ENCODE measurements at regions not wholly inside any gene's neighbourhood (a gene's known extent, or its start where the extent isn't known, plus 50 kb on each side); places are given as distances from the start of the nearest gene placed in this dataset.
"Not testable (repeated sequence)": the region's sequence is repeated elsewhere in the genome, so short reads cannot be mapped to it uniquely, and the experiment has no call there.

GRCh38 chr2:201946746-201947145 is 86.9 kb upstream of the FZD7 start:
- H3K4me1 Mint-ChIP-seq, H3K9me3 Mint-ChIP-seq, H3K4me3 Mint-ChIP-seq, H3K27me3 Mint-ChIP-seq, H3K27ac Mint-ChIP-seq, H3K36me3 Mint-ChIP-seq: not testable (repeated sequence)

DNA sequence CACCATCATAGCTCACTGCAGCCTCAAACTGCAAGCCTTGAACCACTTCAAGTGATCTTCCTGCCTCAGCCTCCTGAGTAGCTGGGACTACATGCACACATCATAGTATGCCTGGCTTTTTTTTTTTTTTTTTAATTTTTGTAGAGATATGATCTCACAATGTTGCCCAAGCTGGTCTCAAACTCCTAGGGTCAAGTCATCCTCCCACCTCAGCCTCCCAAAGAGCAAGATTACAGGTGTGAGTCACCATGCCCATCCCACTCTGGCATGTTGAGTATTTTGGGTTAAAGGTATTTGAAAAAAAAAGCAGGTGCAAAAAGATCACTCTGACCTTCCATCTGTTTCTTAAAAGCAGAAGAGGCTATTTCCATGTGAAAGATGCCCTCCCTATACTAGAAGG is 86.4 kb upstream of the FZD7 start:
- no peaks in the 10 kb centered on the region for H3K36me3 Mint-ChIP-seq
- H3K27ac Mint-ChIP-seq = no peak overlapping the region
- no peaks in the 10 kb centered on the region for H3K4me1 Mint-ChIP-seq
- peaks cover 5% of the 10 kb centered on the region for H3K27me3 Mint-ChIP-seq
- no peaks in the 10 kb centered on the region for H3K9me3 Mint-ChIP-seq
- H3K4me3 Mint-ChIP-seq = no peak overlapping the region

DNA sequence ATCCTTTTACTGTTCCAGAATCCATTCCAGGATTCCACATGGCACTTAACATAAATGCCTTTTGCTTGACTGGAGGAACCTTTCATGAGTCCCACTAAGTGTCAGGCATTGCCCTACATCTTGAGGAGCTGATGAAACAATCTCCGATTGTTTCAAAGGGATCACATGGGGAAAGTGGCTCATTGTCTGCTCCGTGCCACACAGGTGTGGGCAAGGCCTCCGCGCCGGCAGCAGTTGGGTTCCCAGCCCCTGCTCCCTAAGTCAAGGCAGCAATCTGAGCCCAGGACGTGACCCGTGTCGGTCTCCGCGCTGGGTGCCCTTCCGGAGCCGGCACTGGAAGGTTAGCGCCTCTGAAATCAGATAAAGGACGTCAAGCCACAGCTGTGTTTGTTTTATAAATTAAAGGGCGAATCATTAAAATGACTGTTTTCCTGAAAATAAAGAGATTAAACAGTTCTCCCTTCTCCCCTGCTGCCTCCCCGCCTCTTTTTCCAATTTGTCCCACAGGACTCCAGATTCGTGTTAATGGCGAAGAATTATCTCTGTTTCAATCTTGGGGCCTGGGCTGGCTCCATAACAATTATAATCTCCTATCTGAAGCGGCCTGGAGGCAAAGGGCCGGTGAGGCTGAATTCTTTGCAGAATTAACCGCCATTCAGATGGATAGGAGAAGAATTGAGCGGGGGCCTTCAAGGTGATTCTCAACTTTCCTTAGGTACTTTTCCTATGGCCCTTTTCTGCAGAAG is 84.3 kb upstream of the FZD7 start:
- H3K36me3 Mint-ChIP-seq = no peaks in the 10 kb centered on the region
- no peak overlapping the region for H3K4me3 Mint-ChIP-seq
- no peaks in the 10 kb centered on the region for H3K9me3 Mint-ChIP-seq
- no peaks in the 10 kb centered on the region for H3K4me1 Mint-ChIP-seq
- peaks cover 5% of the 10 kb centered on the region for H3K27me3 Mint-ChIP-seq
- no peak overlapping the region for H3K27ac Mint-ChIP-seq

- H3K4me3 Mint-ChIP-seq = no peak overlapping the region
- no peak overlapping the region for H3K27ac Mint-ChIP-seq
- H3K9me3 Mint-ChIP-seq = no peaks in the 10 kb centered on the region
- peaks cover 5% of the 10 kb centered on the region for H3K27me3 Mint-ChIP-seq
- H3K4me1 Mint-ChIP-seq = no peaks in the 10 kb centered on the region
- H3K36me3 Mint-ChIP-seq = no peaks in the 10 kb centered on the region
Measured at GRCh38 chr2:201949927-201950246, 83.8 kb upstream of the FZD7 start.

DNA sequence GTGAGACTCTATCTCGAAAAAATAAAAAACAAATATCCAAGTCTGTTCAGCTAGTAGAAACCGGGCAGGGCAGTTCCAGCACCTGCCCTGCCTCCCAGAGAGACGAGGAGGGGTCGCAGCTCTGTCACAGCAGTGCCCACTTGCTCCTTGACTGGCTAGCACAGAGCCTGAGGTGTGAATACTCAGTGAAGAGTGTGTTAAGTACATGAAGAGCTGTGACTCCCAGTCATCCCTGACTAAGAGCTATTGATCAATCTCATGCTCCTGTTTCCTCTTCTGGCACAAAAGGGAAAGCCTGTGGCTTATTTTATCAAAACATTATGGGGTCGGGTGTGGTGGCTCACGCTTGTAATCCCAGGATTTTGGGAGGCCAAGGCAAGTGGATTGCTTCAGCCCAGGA is 83.0 kb upstream of the FZD7 start:
- Mint-ChIP-seq H3K36me3 (no peaks in the 10 kb centered on the region), H3K27me3 (peaks cover 5% of the 10 kb centered on the region), H3K27ac (no peak overlapping the region), H3K4me3 (no peak overlapping the region), H3K4me1 (no peaks in the 10 kb centered on the region), H3K9me3 (no peaks in the 10 kb centered on the region)

GRCh38 chr2:201952187-201952586 is 81.5 kb upstream of the FZD7 start:
- no peaks in the 10 kb centered on the region for H3K4me1 Mint-ChIP-seq
- peaks cover 7% of the 10 kb centered on the region for H3K27me3 Mint-ChIP-seq
- no peaks in the 10 kb centered on the region for H3K9me3 Mint-ChIP-seq
- H3K27ac Mint-ChIP-seq = no peak overlapping the region
- H3K36me3 Mint-ChIP-seq = no peaks in the 10 kb centered on the region
- no peak overlapping the region for H3K4me3 Mint-ChIP-seq

DNA sequence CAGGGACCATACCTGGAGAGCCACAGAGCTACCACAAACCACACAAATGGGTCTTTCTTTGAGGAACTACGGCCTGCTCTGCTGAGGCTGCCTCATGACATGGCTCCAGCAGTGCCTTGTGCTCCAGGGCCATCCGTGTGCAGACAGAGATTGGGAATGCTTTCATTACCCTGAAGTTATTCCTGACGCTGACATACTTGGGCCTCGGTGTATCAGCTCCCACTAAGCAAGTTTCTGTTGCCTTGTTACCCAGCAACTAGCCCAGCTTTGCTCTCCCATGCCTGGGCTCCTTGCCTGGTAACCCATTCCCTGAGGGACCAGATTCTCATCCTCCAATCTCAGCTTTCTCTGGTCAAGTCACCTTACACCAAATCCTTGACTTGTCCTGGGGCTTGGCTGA is 80.3 kb upstream of the FZD7 start:
- Mint-ChIP-seq H3K4me1 (no peaks in the 10 kb centered on the region), H3K4me3 (no peak overlapping the region), H3K27me3 (peaks cover 7% of the 10 kb centered on the region), H3K36me3 (no peaks in the 10 kb centered on the region), H3K27ac (no peak overlapping the region), H3K9me3 (no peaks in the 10 kb centered on the region)

- H3K36me3 Mint-ChIP-seq = no peaks in the 10 kb centered on the region
- H3K9me3 Mint-ChIP-seq = no peaks in the 10 kb centered on the region
- no peak overlapping the region for H3K27ac Mint-ChIP-seq
- H3K27me3 Mint-ChIP-seq = peaks cover 6% of the 10 kb centered on the region
- no peak overlapping the region for H3K4me3 Mint-ChIP-seq
- H3K4me1 Mint-ChIP-seq = no peaks in the 10 kb centered on the region
Measured at GRCh38 chr2:201953880-201954279, 79.8 kb upstream of the FZD7 start.

DNA sequence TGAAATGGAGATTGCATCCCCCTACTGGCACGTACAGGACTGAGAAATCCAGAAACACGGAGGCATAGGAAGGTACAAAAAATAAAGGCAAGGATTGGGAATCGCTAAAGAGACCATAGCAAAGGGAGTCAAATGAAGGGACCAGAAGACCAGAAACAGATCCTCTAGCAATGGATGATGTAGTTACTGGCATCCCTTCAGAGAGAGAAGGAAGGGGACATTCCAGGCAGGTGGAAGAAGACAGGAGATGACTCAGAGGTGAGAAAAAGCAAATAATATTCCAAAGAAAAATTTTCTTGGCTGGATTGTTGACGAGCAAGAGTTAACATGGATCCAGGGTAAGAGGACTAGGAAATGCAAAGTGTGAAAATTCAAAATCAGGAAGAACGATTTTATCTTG is 78.4 kb upstream of the FZD7 start:
- Mint-ChIP-seq H3K27me3 (peaks cover 4% of the 10 kb centered on the region), H3K27ac (no peak overlapping the region), H3K4me3 (no peak overlapping the region), H3K9me3 (no peaks in the 10 kb centered on the region), H3K4me1 (no peaks in the 10 kb centered on the region), H3K36me3 (no peaks in the 10 kb centered on the region)

GRCh38 chr2:201955702-201956141 is 77.9 kb upstream of the FZD7 start:
- Mint-ChIP-seq H3K27ac (no peak overlapping the region), H3K36me3 (no peaks in the 10 kb centered on the region), H3K9me3 (no peaks in the 10 kb centered on the region), H3K4me3 (no peak overlapping the region), H3K4me1 (no peaks in the 10 kb centered on the region), H3K27me3 (peaks cover 4% of the 10 kb centered on the region)

DNA sequence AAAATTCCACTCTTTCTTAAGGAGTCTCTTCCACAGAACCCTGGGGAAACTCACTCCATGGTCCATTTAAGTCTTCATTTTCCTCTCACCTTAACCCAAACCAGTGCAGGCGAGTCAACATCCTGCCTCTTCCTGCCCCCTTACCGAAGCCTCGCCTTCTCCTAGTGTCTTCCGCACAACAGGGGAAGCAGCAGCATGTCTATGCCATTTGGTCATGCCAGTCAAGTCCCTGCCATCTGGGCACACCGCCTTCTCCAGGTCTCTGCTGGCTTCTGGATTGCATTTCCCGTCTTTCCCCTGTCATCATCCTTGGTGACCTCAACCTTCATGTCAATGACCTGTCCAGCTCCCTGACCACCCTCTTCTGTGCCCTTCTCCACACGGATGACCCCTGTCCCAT is 77.3 kb upstream of the FZD7 start:
- no peak overlapping the region for H3K27ac Mint-ChIP-seq
- H3K36me3 Mint-ChIP-seq = no peaks in the 10 kb centered on the region
- H3K4me3 Mint-ChIP-seq = no peak overlapping the region
- no peaks in the 10 kb centered on the region for H3K4me1 Mint-ChIP-seq
- H3K27me3 Mint-ChIP-seq = peaks cover 4% of the 10 kb centered on the region
- H3K9me3 Mint-ChIP-seq = no peaks in the 10 kb centered on the region

- H3K36me3 Mint-ChIP-seq = no peaks in the 10 kb centered on the region
- H3K4me3 Mint-ChIP-seq = no peak overlapping the region
- no peaks in the 10 kb centered on the region for H3K4me1 Mint-ChIP-seq
- peaks cover 4% of the 10 kb centered on the region for H3K27me3 Mint-ChIP-seq
- no peak overlapping the region for H3K27ac Mint-ChIP-seq
- H3K9me3 Mint-ChIP-seq = no peaks in the 10 kb centered on the region
Measured at GRCh38 chr2:201957091-201957490, 76.6 kb upstream of the FZD7 start.

DNA sequence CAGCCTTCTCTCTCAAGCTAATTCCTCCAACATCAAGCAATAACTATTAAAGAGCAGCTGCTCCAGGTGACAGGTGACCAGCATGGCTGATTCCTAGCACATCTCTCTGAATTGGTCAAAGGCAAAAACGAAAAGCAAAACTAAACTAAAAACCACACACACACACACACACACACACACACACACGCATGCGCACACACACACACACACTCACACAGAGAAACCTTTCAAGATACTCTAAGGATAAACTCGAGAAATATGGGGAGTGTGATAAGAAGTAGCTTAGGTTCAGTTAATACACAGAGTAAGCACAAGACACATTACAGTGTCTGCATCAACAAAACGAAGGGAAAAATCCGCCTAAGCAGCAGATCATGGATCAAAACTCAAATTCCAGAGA is 74.5 kb upstream of the FZD7 start:
- H3K27ac Mint-ChIP-seq = no peak overlapping the region
- H3K27me3 Mint-ChIP-seq = peaks cover 4% of the 10 kb centered on the region
- H3K9me3 Mint-ChIP-seq = no peaks in the 10 kb centered on the region

DNA sequence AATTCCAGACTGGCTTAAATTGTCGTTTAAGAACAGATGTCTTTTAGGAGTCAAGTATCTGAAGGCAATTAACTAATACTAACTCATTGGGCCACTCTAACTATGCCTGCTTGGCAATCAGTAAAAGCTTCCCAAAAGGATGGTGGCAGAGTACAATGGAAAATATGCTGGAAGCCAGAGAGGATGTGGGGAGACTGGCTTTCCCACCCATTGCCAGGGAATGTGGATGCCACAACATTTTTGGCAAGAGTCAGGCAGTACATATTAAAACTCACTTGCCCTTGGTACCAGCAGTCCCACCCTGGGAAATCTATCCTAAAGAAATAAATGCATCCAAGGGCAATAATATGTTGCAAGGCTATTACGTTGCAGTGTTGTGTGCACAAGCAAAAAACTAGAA is 74.0 kb upstream of the FZD7 start:
- peaks cover 4% of the 10 kb centered on the region for H3K27me3 Mint-ChIP-seq
- H3K27ac Mint-ChIP-seq = no peak overlapping the region
- H3K9me3 Mint-ChIP-seq = no peaks in the 10 kb centered on the region
- H3K4me3 Mint-ChIP-seq = no peak overlapping the region
- no peaks in the 10 kb centered on the region for H3K36me3 Mint-ChIP-seq
- H3K4me1 Mint-ChIP-seq = no peaks in the 10 kb centered on the region

More for the DNA sequence above, 74.5 kb upstream of the FZD7 start:
- H3K4me3 Mint-ChIP-seq = no peak overlapping the region
- H3K4me1 Mint-ChIP-seq = no peaks in the 10 kb centered on the region
- H3K36me3 Mint-ChIP-seq = no peaks in the 10 kb centered on the region

GRCh38 chr2:201960305-201960704 is 73.3 kb upstream of the FZD7 start:
- Mint-ChIP-seq H3K27me3 (peaks cover 4% of the 10 kb centered on the region), H3K27ac (no peak overlapping the region), H3K4me3 (no peak overlapping the region), H3K9me3 (no peaks in the 10 kb centered on the region), H3K36me3 (no peaks in the 10 kb centered on the region), H3K4me1 (no peaks in the 10 kb centered on the region)

DNA sequence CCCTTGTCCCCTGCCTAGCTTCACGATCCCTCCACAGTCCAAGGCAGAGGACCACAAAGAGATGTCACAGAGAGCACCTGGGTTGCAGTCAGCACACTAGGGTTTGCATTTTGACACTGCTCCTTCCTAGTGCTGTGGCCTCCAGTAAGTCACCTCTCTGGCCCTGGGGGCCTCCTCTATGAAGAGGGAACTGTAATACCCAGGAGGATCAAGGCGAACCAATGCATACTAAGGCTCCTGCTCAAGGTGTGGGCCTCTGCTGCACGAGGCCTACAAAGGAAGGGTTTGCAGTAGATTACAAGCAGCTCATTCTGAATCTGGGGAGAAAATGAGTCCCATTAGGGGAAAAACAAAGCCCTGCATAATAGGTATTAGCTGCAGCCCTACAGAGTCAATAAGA is 72.3 kb upstream of the FZD7 start:
- no peaks in the 10 kb centered on the region for H3K36me3 Mint-ChIP-seq
- no peaks in the 10 kb centered on the region for H3K4me1 Mint-ChIP-seq
- peaks cover 4% of the 10 kb centered on the region for H3K27me3 Mint-ChIP-seq
- H3K9me3 Mint-ChIP-seq = no peaks in the 10 kb centered on the region
- H3K4me3 Mint-ChIP-seq = no peak overlapping the region
- H3K27ac Mint-ChIP-seq = no peak overlapping the region
